Umbilical cord (tissue), 1 donor: ENCODE measurements at regions not wholly inside any gene's neighbourhood (a gene's known extent, or its start where the extent isn't known, plus 50 kb on each side); places are given as distances from the start of the nearest gene placed in this dataset.
"Not testable (repeated sequence)": the region's sequence is repeated elsewhere in the genome, so short reads cannot be mapped to it uniquely, and the experiment has no call there.

Experiments used
- DNase-seq: peaks from one replicate; pipeline ENCODE4 v3.0.0-alpha.2; 2015; ENCODE audit warnings: low spot score

- no peak for DNase-seq
These were observed 247.2 kb upstream of the ADGRL3 start for GRCh38 chr4:60952921-60953320.

DNA sequence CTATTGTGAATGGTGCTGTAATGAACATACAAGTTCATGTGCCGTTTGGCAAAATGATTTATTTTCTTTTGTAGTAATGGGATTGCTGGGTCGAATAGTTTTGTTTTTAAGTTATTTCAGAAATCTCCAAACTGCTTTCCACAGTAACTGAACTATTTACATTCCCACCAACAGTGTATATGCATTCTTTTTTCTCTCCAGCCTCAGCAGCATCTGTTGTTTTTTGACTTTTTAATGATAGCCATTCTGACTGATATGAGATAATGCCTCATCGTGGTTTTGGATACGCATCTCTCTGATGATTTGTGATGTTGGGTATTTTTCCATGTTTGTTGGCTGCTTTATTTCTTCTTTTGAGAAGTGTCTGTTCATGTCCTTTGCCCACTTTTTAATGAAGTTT, 246.3 kb upstream of the ADGRL3 start:
- DNase-seq = no peak

GRCh38 chr4:60962286-60962685, 237.8 kb upstream of the ADGRL3 start:
- DNase-seq = no peak

- DNase-seq = no peak
These were observed 218.6 kb upstream of the ADGRL3 start for GRCh38 chr4:60981534-60981933.

- DNase-seq = no peak
These were observed 211.0 kb upstream of the ADGRL3 start for GRCh38 chr4:60989141-60989540.

- no peak for DNase-seq
These were observed 208.1 kb upstream of the ADGRL3 start for GRCh38 chr4:60992037-60992436.

GRCh38 chr4:61003301-61003700, 196.8 kb upstream of the ADGRL3 start:
- DNase-seq = no peak

GRCh38 chr4:61004651-61005170, 195.4 kb upstream of the ADGRL3 start:
- peak; percentile 2 for DNase-seq

DNA sequence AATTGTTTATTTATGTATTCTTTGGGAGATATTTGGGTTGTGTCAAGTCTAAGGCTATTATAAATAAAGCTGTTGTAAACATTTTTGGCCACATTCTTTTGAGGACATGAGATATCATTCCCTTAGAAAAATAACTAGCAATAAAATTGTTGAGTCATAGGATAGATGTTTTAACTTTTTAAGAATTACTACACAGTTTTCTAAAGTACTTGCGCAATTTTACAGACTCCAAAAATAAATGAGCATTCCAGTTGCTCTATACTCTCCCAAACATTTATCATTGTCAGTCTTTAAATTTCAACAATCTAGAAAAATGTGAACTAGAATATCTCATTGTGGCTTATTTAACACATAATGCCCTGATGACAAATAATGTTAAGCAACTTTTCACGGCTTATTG, 189.1 kb upstream of the ADGRL3 start:
- DNase-seq = no peak

DNA sequence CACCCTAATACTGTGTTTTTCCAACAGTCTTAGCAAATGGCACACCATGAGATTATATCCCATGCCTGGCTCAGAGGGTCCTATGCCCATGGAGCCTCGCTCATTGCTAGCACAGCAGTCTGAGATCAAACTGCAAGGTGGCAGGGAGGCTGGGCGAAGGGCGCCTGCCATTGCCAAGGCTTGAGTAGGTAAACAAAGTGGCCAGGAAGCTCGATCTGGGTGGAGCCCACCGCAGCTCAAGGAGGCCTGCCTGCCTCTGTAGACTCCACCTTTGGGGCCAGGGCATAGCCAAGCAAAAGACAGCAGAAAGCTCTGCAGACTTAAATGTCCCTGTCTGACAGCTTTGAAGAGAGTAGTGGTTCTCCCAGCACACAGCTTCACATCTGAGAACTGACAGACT, 188.2 kb upstream of the ADGRL3 start:
- not testable (repeated sequence) for DNase-seq

DNA sequence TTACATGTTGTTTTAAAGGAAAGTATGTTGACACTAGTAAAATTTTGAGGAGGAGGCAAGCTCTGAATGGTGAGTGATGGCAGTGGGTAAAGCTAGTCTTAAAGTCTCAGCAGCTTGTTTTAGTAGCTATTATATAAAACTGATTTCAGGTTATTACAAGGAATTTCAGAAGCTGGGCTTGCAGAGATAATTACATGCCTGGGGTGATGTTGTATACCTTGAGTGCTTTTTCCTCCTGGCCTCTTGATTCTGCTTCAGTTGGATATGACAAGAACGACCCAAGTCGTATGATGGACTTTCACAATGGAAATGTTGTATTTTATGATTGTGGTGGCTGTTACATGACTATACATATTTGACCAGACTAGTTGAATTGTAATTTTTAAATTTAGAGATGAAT, 175.5 kb upstream of the ADGRL3 start:
- no peak for DNase-seq

DNA sequence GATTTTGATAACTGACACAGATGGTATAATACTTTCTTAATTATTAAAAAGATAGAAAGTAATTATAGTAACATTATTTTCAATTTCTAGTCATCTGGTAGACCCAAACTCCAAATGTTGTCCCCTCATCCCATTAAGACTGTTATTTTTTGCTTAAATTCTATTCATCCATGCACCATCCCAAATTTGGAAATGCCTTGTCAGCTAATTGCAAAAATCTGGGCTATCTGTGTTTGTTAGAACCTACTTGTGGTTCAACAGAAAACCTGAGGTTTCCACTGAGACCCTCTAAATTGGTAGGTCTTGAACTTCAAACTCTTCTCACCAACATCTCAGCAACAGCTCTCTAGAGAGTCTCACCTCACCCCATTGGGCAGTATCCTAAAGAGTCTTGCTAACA, 172.2 kb upstream of the ADGRL3 start:
- DNase-seq = no peak

- DNase-seq = no peak
These were observed 163.9 kb upstream of the ADGRL3 start for GRCh38 chr4:61036071-61036684.

- DNase-seq = no peak
These were observed 158.6 kb upstream of the ADGRL3 start for GRCh38 chr4:61041527-61041926.

GRCh38 chr4:61044837-61045236, 155.3 kb upstream of the ADGRL3 start:
- DNase-seq = no peak

DNA sequence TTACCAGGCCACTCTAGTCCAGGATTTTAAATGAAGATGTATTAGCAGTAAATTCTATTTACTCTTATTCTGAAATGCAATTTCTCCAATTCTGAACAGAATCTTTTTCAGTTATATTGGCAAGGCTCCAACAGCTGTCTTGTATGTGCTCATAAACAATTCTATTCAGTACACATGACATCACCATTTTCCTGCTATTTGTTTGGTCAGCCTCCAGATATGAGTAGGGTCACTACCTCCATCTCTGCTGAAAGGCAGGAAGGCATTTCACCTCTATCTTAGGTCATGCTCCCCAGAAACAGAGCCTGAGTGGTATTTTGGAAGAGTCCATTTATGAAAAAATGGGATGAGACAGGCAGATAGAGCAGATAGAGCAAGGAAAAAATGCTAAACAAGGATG, 151.1 kb upstream of the ADGRL3 start:
- no peak for DNase-seq

DNA sequence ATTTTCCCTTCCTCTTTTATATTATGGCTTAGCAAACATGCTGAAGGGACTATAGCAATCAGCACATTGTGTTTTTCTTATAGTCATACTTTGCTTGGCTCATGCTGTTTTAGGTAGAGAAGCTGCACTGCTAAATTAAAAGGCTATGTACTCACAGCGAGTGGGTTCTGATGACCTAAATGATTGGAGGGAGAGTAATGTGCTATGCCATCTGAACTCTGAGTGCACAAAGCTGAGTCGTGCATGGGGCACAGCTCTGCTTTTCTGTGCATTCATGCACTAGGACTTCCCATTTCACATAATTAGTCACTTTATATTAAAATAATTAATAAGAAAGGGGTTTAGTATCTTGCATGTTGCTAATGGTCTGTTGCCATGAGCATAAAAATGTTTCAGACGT, 132.7 kb upstream of the ADGRL3 start:
- DNase-seq = no peak

DNA sequence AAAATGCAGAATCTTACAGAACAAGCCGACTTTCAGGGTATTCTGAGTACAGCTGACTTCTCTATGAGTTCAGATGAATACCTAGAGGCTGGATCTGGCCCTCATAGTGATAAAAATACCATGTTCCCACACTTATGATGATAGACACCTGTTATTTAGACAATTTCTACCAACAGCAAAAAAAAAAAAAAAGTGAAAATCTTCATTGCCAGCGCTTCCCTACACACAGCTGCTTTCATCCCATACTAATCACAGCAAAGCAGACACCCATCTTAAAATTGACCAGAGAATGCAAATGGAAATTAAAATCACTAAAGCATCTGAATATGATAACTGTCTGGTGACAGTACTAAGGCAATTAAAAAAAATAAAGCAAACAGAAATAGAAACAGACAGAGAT, 132.1 kb upstream of the ADGRL3 start:
- DNase-seq = no peak

DNA sequence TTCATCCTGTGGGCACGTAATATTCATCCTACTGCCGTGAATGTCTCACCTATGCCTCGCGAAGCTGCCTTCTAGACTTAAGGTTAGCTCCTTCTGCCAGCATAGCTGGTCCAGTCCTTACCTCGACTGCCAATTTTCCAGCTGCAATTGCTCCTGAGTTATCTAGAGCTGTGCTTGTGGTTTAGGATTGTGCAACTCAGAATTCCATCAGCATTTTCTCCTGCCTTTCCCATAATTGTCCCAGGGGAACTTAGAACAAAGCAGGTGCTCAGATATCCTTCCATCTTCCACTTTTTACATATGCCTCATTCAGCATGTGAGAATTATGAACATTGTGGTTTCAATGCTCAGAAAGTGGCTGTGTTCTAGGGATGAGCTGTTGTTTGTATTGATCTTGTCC, 131.4 kb upstream of the ADGRL3 start:
- DNase-seq = peak; percentile 12

GRCh38 chr4:61070269-61070668, 129.9 kb upstream of the ADGRL3 start:
- DNase-seq = no peak

- no peak for DNase-seq
These were observed 120.7 kb upstream of the ADGRL3 start for GRCh38 chr4:61079427-61079826.

GRCh38 chr4:61079976-61080375, 120.2 kb upstream of the ADGRL3 start:
- DNase-seq = no peak

DNA sequence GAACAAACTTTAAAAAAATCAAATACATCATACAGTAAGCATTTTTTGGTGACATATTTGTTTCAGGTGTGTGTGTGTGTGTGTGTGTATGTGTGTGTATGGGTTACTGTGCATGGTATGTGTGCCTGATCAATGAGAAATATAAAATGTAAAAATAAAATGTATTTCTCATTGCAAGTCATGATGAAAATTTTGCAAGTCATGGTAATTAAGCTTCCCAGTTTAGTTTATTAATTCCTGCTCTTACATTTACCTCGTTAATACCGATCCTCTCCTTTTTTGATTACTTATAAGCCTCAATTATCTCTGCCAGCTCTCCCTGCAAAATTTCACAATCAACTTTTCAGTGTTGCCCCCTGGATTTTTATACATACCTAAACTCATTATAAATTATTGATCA, 114.6 kb upstream of the ADGRL3 start:
- DNase-seq = no peak

DNA sequence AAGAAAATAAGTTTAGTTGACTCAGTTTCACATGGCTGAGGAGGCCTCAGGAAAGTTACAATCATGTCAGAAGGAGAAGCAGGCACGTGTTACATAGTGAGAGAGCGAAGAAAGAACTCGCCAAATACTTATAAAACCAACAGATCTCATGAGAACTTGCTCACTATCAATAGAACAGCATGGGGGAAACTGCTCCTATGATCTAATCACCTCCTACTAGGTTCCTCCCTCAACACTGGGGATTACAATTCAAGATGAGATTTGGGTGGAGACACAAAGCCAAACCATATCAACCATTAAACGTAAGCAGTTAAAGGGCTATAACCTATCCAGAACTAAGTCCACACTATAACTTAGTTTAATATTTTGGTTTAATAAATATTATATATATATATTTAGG, 113.8 kb upstream of the ADGRL3 start:
- no peak for DNase-seq
